Spleen (tissue), 11 donors: ENCODE measurements at regions not wholly inside any gene's neighbourhood (a gene's known extent, or its start where the extent isn't known, plus 50 kb on each side); places are given as distances from the start of the nearest gene placed in this dataset.
A peak's percentile ranks its signal among the peaks of the same experiment; 100 is the strongest.
"Not testable (repeated sequence)": the region's sequence is repeated elsewhere in the genome, so short reads cannot be mapped to it uniquely, and the experiment has no call there.

ENCODE experiments used
- DNase-seq: peaks from one replicate; pipeline ENCODE4 v3.0.0-alpha.2; 2020
- H3K27ac ChIP-seq, 8 donors: fragments of 200-600 bp; sonication (generic) in 7 of 8; 1 replicate in 4 of 8; 2 replicates in 4 of 8; pipeline versions ENCODE4 v1.5.0 to v1.8.0; 2016 to 2021; ENCODE audit warnings: inconsistent platforms in 4 of 8, mild to moderate bottlenecking in 4 of 8, moderate library complexity in 1 of 8
- H3K27me3 ChIP-seq, 7 donors: fragments of 200-600 bp; sonication (generic) in 6 of 7; replicated peaks in 1 of 7; 1 replicate in 4 of 7; 2 replicates in 3 of 7; pipeline versions ENCODE4 v1.5.0 to v1.8.0; 2016 to 2021; ENCODE audit warnings: inconsistent platforms in 3 of 7, mild to moderate bottlenecking in 1 of 7
- H3K36me3 ChIP-seq, 6 donors: fragments of 200-600 bp; sonication (generic) in 5 of 6; 1 replicate in 4 of 6; 2 replicates in 2 of 6; pipeline versions ENCODE4 v1.5.0 to v1.8.0; 2016 to 2021; ENCODE audit warnings: inconsistent platforms in 2 of 6
- H3K4me1 ChIP-seq, 6 donors: fragments of 200-600 bp; sonication (generic) in 5 of 6; 1 replicate in 3 of 6; 2 replicates in 3 of 6; pipeline versions ENCODE4 v1.5.0 to v1.8.0; 2016 to 2021; ENCODE audit warnings: inconsistent platforms in 3 of 6
- H3K4me3 ChIP-seq, 8 donors: fragments of 200-600 bp; sonication (generic) in 7 of 8; 1 replicate in 4 of 8; 2 replicates in 4 of 8; pipeline versions ENCODE4 v1.5.0 to v1.8.0; 2016 to 2021; ENCODE audit warnings: inconsistent platforms in 4 of 8, mild to moderate bottlenecking in 4 of 8, moderate library complexity in 2 of 8
- H3K9me3 ChIP-seq, 8 donors: fragments of 200-600 bp; sonication (generic) in 7 of 8; 1 replicate in 4 of 8; 2 replicates in 4 of 8; pipeline versions ENCODE4 v1.5.0 to v1.8.0; 2016 to 2021; ENCODE audit warnings: inconsistent platforms in 4 of 8
- CTCF ChIP-seq, 11 experiments: fragments of 200-600 bp in 7 of 11; fragments of 450-650 bp in 4 of 11; sonication (generic) in 4 of 11; IDR thresholded peaks in 8 of 11; conservative IDR thresholded peaks in 3 of 11; 1 replicate in 7 of 11; 2 replicates in 4 of 11; pipeline versions ENCODE4 v1.4.0 to v1.8.0; 2016 to 2021; ENCODE audit warnings: antibody characterized with exemption in 11 of 11, inconsistent platforms in 4 of 11, mild to moderate bottlenecking in 1 of 11
- POLR2A ChIP-seq, 3 donors: fragments of 450-650 bp; IDR thresholded peaks; one replicate each; pipeline ENCODE4 v1.5.1; 2017; ENCODE audit warnings: antibody characterized with exemption in 3 of 3, mild to moderate bottlenecking in 1 of 3
- POLR2AphosphoS5 ChIP-seq, 3 donors: sonication (generic); formaldehyde crosslinking; IDR thresholded peaks; one replicate each; pipeline ENCODE4 v1.5.1; 2017; ENCODE audit warnings: antibody characterized with exemption in 3 of 3
- WGBS, 5 donors: extraction: QIAGEN DNeasy Blood & Tissue Kit in 3 of 5; methylation state at CpG; one replicate each; pipeline versions ENCODE4 v1.1.5 to v1.1.7; 2013 to 2018; 5-methylcytosine and 5-hydroxymethylcytosine counted together
- intact Hi-C: fragments of 100-400 bp; cut with DNase I; formaldehyde crosslinking; loops from one replicate; pipeline ENCODE4 v1.15.0; 2023; ENCODE audit warnings: low total_unique reads
- donor health status: healthy with polysubstance abuse.
- donor health status: DM: no; HTN: no; CAD: no; lungs with moderate emphysema.
- donor health status: DM: no; HTN: no; CAD: no.
- donor health status: Bipolar disorder and iron deficiency.
- donor health status: healthy.
- donor health status: DM: no; HTN: no; CAD: no.
- donor health status: DM: yes; HTN: yes; CAD: no.

GRCh38 chr4:27685091-27685490, 824.5 kb downstream of the STIM2 start:
- 46 to 62% (median 53%) methylated on average over 1 of the region's 1 CpG for WGBS, 5 donors

GRCh38 chr4:27685947-27686346, 825.3 kb downstream of the STIM2 start:
- H3K4me3 ChIP-seq, result no peak overlapping the region
- H3K27ac ChIP-seq, result no peak overlapping the region
- no peaks in the 10 kb centered on the region for H3K4me1 ChIP-seq
- TF ChIP-seq POLR2AphosphoS5 (IDR thresholded peaks at IDR 0.05) (no peak), POLR2A (IDR thresholded peaks at IDR 0.05) (no peak), CTCF (IDR thresholded peaks at IDR 0.05 in 8 of 11, conservative IDR thresholded peaks at IDR 0.05 in 3 of 11) (no peak)
- H3K9me3 ChIP-seq, result no peaks in the 10 kb centered on the region
- intact Hi-C loops, result no loop called here
- H3K27me3 ChIP-seq, result no peaks in the 10 kb centered on the region
- DNase-seq, result no peak
- no peaks in the 10 kb centered on the region for H3K36me3 ChIP-seq

More at GRCh38 chr4:27685091-27685490, 824.5 kb downstream of the STIM2 start:
- TF ChIP-seq POLR2A (IDR thresholded peaks at IDR 0.05) (no peak), POLR2AphosphoS5 (IDR thresholded peaks at IDR 0.05) (no peak)
- H3K4me1 ChIP-seq, result no peaks in the 10 kb centered on the region
- no peaks in the 10 kb centered on the region for H3K9me3 ChIP-seq
- no peak for DNase-seq
- intact Hi-C loops, result no loop called here
- H3K27ac ChIP-seq, result no peak overlapping the region
- H3K27me3 ChIP-seq, result no peaks in the 10 kb centered on the region
- H3K36me3 ChIP-seq, result no peaks in the 10 kb centered on the region
- H3K4me3 ChIP-seq, result no peak overlapping the region

- peak; percentile 33 for DNase-seq
- WGBS, 5 donors, result 35 to 46% (median 40%) methylated on average over 6 of the region's 6 CpGs
- TF ChIP-seq POLR2A (IDR thresholded peaks at IDR 0.05), result no peak
- TF ChIP-seq CTCF (IDR thresholded peaks at IDR 0.05 in 8 of 11, conservative IDR thresholded peaks at IDR 0.05 in 3 of 11), result peak in 3 of 11 experiments; percentile 9 to 25 (median 21)
- TF ChIP-seq POLR2AphosphoS5 (IDR thresholded peaks at IDR 0.05), result no peak
Observed at GRCh38 chr4:27692158-27692557, 831.5 kb downstream of the STIM2 start.

GRCh38 chr4:27692868-27693634, 832.4 kb downstream of the STIM2 start:
- H3K36me3 ChIP-seq, result no peaks in the 10 kb centered on the region
- no peak overlapping the region for H3K4me3 ChIP-seq
- 61 to 72% (median 65%) methylated on average over 6 of the region's 6 CpGs for WGBS, 5 donors
- no peak for DNase-seq
- TF ChIP-seq POLR2A (IDR thresholded peaks at IDR 0.05) (no peak), POLR2AphosphoS5 (IDR thresholded peaks at IDR 0.05) (no peak), CTCF (IDR thresholded peaks at IDR 0.05 in 8 of 11, conservative IDR thresholded peaks at IDR 0.05 in 3 of 11) (no peak)
- H3K27me3 ChIP-seq, result no peaks in the 10 kb centered on the region
- intact Hi-C loops, result no loop called here
- no peaks in the 10 kb centered on the region for H3K9me3 ChIP-seq
- H3K4me1 ChIP-seq, result no peaks in the 10 kb centered on the region
- H3K27ac ChIP-seq, result no peak overlapping the region

More at GRCh38 chr4:27692158-27692557, 831.5 kb downstream of the STIM2 start:
- intact Hi-C loops, result no loop called here
- Histone ChIP-seq H3K9me3 (no peaks in the 10 kb centered on the region), H3K4me3 (no peak overlapping the region), H3K36me3 (no peaks in the 10 kb centered on the region), H3K27me3 (no peaks in the 10 kb centered on the region), H3K4me1 (no peaks in the 10 kb centered on the region), H3K27ac (no peak overlapping the region)

- H3K27ac ChIP-seq, H3K27me3 ChIP-seq, intact Hi-C loops, H3K36me3 ChIP-seq, H3K4me3 ChIP-seq, H3K4me1 ChIP-seq, DNase-seq, H3K9me3 ChIP-seq: not testable (repeated sequence)
- 88 to 95% (median 92%) methylated on average over 8 of the region's 8 CpGs for WGBS, 5 donors
Observed at GRCh38 chr4:27696257-27696656, 835.6 kb downstream of the STIM2 start.
